HG03342 (cell line): ENCODE measurements at regions not wholly inside any gene's neighbourhood (a gene's known extent, or its start where the extent isn't known, plus 50 kb on each side); places are given as distances from the start of the nearest gene placed in this dataset.
A peak's percentile ranks its signal among the peaks of the same experiment; 100 is the strongest.

Experiments
- ATAC-seq: cut with Tn5 transposase; IDR thresholded peaks from one replicate; pipeline ENCODE4 v1.9.1; 2021; ENCODE audit warnings: mild to moderate bottlenecking, moderate library complexity; ENCODE audit not compliant: unreplicated experiment

DNA sequence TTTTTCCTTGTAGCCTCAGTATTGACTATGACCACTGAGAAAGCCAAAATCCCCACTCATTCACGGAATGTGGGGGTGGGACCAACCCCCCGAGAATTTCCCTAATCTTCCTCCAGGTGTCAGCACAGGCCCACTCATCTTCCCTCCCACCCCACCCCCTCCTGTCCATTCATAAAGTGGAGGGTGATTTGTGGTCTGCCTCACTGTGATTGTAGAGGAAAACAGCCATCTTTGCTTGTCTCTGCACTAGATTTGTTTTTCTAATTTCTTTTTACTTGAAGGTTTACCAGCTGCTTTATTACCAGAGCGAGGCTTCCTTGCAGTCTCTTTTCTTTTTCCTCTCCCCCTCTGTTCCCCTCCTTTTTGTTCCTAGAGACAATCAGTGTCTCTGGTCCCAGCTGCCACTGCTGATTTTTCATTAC, 171.8 kb downstream of the ICOS start:
- ATAC-seq: peak; percentile 40

DNA sequence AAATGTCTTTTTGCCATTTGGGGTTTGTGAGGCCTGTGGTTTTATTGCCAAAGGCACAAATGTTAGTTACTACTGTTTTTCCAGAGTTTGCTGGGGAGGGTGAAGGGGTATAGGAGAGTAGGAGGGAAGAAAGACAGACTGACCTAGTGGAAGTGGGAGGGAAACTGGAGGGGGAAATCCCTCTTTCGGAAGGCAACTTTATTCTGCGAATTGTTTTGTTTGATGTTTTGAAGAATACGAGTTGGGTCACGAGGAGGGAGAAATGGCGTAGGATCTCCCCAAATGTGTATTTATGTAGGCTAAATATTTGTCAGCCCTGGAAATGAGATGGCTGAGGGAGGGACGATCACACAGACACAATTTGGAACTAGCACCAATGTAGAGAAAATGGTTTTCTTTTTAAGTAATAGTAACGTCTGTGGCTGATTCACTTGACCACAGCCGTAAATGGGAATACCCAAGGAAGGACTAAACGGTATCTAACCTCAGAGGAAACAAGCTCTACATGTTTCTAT, 172.3 kb downstream of the ICOS start:
- ATAC-seq: no peak

GRCh38 chr2:204109681-204110080, 173.1 kb downstream of the ICOS start:
- no peak for ATAC-seq

DNA sequence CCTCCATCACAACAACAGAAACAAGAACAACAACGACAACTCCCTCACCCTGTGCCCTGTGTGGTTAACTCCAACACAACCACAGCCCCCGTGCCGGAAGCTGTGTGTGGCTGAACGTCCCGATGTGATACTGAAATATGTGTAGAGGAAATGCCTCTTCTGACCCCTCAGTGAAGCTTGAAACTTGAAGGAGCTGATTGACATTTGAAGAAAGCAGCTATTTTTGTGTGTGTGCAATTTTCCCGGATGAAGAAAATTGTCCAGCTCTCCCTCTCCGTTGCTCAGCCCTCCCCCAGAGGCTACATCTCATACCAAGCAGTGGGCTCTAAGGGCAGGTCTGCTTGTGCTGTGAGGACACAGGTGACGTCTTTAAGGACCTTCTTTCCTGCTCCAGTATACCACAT, 173.8 kb downstream of the ICOS start:
- peak; percentile 92 for ATAC-seq

DNA sequence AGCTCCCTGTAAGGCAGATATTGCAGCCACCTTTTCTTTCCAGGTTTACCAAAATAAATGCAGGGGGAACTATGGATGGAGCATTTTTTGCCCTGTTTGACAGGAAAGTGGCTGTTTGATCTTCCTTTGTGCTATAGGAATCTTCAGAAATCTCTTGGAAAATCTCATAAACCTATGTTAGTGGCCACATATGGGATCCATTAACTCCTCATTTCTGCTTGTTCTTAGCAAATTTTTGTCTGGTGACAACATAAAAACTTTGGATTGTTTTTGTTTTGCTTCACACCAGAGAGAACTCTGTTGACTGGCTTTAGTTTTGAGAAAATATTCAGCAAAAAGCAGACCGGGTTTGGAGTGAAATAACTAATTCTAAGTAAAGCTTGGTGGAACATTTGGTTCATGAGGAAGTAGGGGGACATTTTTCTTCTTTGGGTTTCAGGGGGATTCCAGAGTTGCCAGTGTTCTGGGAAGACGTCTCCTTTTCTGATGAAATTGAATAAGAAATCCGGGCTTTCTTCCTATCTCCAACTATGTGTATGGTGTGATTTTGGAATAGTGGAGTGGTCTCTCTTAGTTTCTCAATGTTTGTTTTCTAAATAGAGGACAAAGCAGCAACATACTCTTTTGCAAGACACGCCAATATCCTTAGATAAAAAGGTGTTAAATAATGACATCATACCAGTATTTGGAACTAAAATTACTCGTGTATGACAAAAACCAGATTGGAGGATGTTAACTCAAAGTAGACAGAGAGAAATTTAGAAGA, 174.4 kb downstream of the ICOS start:
- no peak for ATAC-seq

GRCh38 chr2:204112084-204112770, 175.7 kb downstream of the ICOS start:
- no peak for ATAC-seq

GRCh38 chr2:204114295-204115136, 178.0 kb downstream of the ICOS start:
- no peak for ATAC-seq

GRCh38 chr2:204115137-204116056, 178.8 kb downstream of the ICOS start:
- ATAC-seq: no peak

GRCh38 chr2:204116159-204116792, 179.7 kb downstream of the ICOS start:
- ATAC-seq: no peak

DNA sequence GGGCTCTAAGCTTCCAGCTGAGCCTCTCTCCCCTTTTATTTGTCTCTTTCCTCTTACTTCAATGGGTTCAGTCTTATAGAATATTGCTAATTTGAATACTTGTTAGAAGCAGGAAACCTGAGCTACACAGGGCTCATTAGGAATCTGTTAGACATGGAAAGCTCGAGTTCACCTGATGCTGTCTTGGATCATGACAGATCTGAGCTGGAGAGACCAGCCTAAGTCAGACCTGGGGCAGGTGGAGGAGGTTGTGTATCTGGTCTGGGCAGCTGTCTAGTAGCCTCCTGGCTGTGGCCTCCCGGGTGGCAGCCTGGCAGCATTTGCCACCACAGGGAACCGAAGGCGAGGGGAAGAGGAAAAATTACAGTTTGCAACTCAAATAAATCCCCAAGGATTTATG, 185.9 kb downstream of the ICOS start:
- no peak for ATAC-seq

GRCh38 chr2:204124140-204124750, 187.7 kb downstream of the ICOS start:
- ATAC-seq: no peak

DNA sequence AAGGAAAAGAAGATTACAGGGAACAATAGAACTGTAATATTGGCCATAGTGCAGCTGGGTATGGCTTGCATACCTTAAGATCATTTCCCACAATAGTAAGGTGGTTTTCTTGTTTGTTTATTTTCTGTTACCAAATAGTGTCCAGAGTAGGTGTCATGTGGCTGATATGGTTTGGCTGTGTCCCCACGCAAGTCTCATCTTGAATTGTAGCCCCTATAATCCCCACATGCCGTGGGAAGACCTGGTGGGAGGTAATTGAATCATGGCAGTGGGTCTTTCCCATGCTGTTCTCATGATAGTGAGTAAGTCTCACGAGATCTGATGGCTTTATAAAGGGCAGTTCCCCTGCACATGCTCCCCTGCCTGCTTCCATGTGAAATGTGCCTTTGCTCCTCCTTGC, 190.1 kb downstream of the ICOS start:
- ATAC-seq: no peak

- ATAC-seq: no peak
Measured at GRCh38 chr2:204127238-204127637, 190.7 kb downstream of the ICOS start.

- no peak for ATAC-seq
Measured at GRCh38 chr2:204129591-204130294, 193.2 kb downstream of the ICOS start.

DNA sequence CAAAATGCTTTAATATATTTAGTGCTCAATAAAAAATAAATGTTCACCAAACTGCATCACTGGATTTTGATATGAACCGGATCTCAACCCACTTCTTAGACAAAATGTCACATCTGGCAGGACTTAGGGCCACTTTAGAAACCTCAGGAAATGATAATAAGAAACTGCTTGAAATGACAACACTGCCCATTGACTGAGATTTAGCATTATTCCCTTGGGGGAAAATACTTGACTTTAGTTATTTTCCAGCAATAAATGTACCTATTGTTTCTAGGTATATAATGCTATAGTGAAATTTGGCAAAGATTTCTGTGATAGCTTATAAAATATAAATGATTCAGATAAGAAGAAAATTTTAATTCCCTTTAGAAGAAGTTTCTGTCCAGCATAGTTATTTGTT, 195.1 kb downstream of the ICOS start:
- no peak for ATAC-seq

- no peak for ATAC-seq
Measured at GRCh38 chr2:204133476-204133875, 196.9 kb downstream of the ICOS start.

- no peak for ATAC-seq
Measured at GRCh38 chr2:204134421-204134820, 197.9 kb downstream of the ICOS start.

DNA sequence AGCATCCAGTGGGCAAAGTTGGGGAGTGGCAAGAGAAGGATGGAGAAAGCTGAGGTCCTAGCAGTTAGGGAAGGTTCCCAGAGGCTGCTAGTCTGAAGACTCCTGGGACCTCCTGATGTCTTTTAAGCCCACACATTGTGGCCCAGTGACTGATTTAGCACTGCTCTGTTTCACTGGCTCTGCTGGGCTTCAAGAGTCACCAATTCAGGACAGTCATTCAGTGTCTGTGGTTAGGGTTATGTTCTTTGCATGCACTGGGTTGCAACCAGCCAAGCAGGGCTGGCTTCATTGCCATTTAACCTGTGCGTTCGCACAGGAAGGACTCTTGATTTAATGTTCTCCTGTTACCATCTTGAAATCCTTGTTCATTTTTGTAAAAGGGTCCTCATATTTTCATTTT, 199.2 kb downstream of the ICOS start:
- no peak for ATAC-seq

- ATAC-seq: no peak
Measured at GRCh38 chr2:204138206-204138605, 201.6 kb downstream of the ICOS start.
